ENCODE measurements at regions not wholly inside any gene's neighbourhood (a gene's known extent, or its start where the extent isn't known, plus 50 kb on each side); places are given as distances from the start of the nearest gene placed in this dataset.

GRCh38 chr2:193584522-193584938, 1389.8 kb upstream of the TMEFF2 start:
- CTCF ChIA-PET = interaction anchor here (0.6 to 1.9 kb wide), 5 partner anchors 9 to 1924 kb away, joined by 3 to 6 read pairs (median 4); no protein-coding TSS in a partner anchor
- no peaks in the 10 kb centered on the region for H3K36me3 ChIP-seq (ENCODE audit: insufficient read depth, low read length, poor library complexity, severe bottlenecking)
- peak; percentile 79 for DNase-seq (ENCODE audit: low spot score)

GRCh38 chr2:193583638-193584400, 1389.1 kb upstream of the TMEFF2 start:
- H3K4me1 ChIP-seq (ENCODE audit: insufficient read depth, low read length, poor library complexity, severe bottlenecking) = peaks cover 16% of the 10 kb centered on the region
- H3K27ac ChIP-seq (ENCODE audit: low read depth, low read length, poor library complexity, severe bottlenecking) = no peak overlapping the region
- intact Hi-C loops (cut with micrococcal nuclease; ENCODE audit: unreplicated experiment) = loop anchor here (5.0 to 10.0 kb wide), 4 partner anchors 309 to 1389 kb away; partner anchors contain the start of gene TMEFF2
- BruUV-seq (replicated peaks) = no TSS peak
- no peak overlapping the region for H3K4me3 ChIP-seq (ENCODE audit: low read depth, low read length, poor library complexity, severe bottlenecking)
- peaks cover under 1% of the 10 kb centered on the region for H3K9me3 ChIP-seq (ENCODE audit: low read depth, low read length, poor library complexity, severe bottlenecking)
- CTCF ChIA-PET = interaction anchor here (0.6 to 1.9 kb wide), 5 partner anchors 8 to 1714 kb away, joined by 3 to 6 read pairs (median 4); no protein-coding TSS in a partner anchor
- POLR2A ChIA-PET (ENCODE audit: low non-redundant PET) = no interaction called here
- H3K36me3 ChIP-seq (ENCODE audit: insufficient read depth, low read length, poor library complexity, severe bottlenecking) = no peaks in the 10 kb centered on the region
- no peaks in the 10 kb centered on the region for H3K27me3 ChIP-seq (replicated peaks; ENCODE audit: insufficient read depth, low read depth, low read length, poor library complexity)
- TF ChIP-seq EZH2 (IDR thresholded peaks at IDR 0.05; ENCODE audit: borderline replicate concordance, low read depth, low read length, poor library complexity, severe bottlenecking) = no peak
- TF ChIP-seq, protein P1, sequence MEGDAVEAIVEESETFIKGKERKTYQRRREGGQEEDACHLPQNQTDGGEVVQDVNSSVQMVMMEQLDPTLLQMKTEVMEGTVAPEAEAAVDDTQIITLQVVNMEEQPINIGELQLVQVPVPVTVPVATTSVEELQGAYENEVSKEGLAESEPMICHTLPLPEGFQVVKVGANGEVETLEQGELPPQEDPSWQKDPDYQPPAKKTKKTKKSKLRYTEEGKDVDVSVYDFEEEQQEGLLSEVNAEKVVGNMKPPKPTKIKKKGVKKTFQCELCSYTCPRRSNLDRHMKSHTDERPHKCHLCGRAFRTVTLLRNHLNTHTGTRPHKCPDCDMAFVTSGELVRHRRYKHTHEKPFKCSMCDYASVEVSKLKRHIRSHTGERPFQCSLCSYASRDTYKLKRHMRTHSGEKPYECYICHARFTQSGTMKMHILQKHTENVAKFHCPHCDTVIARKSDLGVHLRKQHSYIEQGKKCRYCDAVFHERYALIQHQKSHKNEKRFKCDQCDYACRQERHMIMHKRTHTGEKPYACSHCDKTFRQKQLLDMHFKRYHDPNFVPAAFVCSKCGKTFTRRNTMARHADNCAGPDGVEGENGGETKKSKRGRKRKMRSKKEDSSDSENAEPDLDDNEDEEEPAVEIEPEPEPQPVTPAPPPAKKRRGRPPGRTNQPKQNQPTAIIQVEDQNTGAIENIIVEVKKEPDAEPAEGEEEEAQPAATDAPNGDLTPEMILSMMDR (conservative IDR thresholded peaks at IDR 0.05; ENCODE audit: low read depth, low read length) = peak; percentile 70
- peak; percentile 84 for DNase-seq (ENCODE audit: low spot score)

More at GRCh38 chr2:193584522-193584938, 1389.8 kb upstream of the TMEFF2 start:
- intact Hi-C loops (cut with micrococcal nuclease; ENCODE audit: unreplicated experiment) = loop anchor here (5.0 to 10.0 kb wide), 4 partner anchors 310 to 1390 kb away; partner anchors contain the start of gene TMEFF2
- BruUV-seq (replicated peaks) = no TSS peak
- H3K4me3 ChIP-seq (ENCODE audit: low read depth, low read length, poor library complexity, severe bottlenecking) = no peak overlapping the region
- TF ChIP-seq EZH2 (IDR thresholded peaks at IDR 0.05; ENCODE audit: borderline replicate concordance, low read depth, low read length, poor library complexity, severe bottlenecking) = no peak
- TF ChIP-seq, protein P1 (conservative IDR thresholded peaks at IDR 0.05; ENCODE audit: low read depth, low read length) = peak; percentile 67
- no peaks in the 10 kb centered on the region for H3K27me3 ChIP-seq (replicated peaks; ENCODE audit: insufficient read depth, low read depth, low read length, poor library complexity)
- POLR2A ChIA-PET (ENCODE audit: low non-redundant PET) = interaction anchor here (0.6 kb wide), 1 partner anchor 1887 kb away, joined by 9 read pairs; no protein-coding TSS in a partner anchor
- no peaks in the 10 kb centered on the region for H3K9me3 ChIP-seq (ENCODE audit: low read depth, low read length, poor library complexity, severe bottlenecking)
- peaks cover 16% of the 10 kb centered on the region for H3K4me1 ChIP-seq (ENCODE audit: insufficient read depth, low read length, poor library complexity, severe bottlenecking)
- H3K27ac ChIP-seq (ENCODE audit: low read depth, low read length, poor library complexity, severe bottlenecking) = no peak overlapping the region

DNA sequence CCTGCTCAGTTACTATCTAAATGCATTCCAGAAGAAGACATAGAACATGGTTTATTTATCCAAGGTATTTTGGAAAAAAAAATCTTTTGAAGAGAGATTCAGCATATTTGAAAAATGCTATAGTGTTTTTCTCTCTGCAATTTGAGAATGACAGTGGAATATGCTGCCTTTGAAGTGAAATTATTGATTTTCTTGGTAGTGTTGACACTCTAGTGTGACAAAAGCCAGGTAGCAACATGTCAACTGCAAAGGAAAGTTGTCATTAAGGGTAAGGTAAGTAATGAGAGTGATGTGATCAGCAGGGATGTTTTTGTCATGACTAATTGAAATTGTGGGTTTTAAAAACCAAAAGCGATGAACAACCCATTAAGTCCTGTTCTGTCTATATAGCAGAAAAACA, 1387.1 kb upstream of the TMEFF2 start:
- intact Hi-C loops (cut with micrococcal nuclease; ENCODE audit: unreplicated experiment) = loop anchor here (5.0 to 10.0 kb wide), 4 partner anchors 307 to 1387 kb away; partner anchors contain the start of gene TMEFF2
- ChIA-PET CTCF (no interaction called here), POLR2A (ENCODE audit: low non-redundant PET) (no interaction called here)
- H3K4me1 ChIP-seq (ENCODE audit: insufficient read depth, low read length, poor library complexity, severe bottlenecking) = peaks cover 18% of the 10 kb centered on the region
- H3K4me3 ChIP-seq (ENCODE audit: low read depth, low read length, poor library complexity, severe bottlenecking) = no peak overlapping the region
- BruUV-seq (replicated peaks) = no TSS peak
- no peak overlapping the region for H3K27ac ChIP-seq (ENCODE audit: low read depth, low read length, poor library complexity, severe bottlenecking)
- TF ChIP-seq EZH2 (IDR thresholded peaks at IDR 0.05; ENCODE audit: borderline replicate concordance, low read depth, low read length, poor library complexity, severe bottlenecking) = no peak
- TF ChIP-seq, protein P1 (conservative IDR thresholded peaks at IDR 0.05; ENCODE audit: low read depth, low read length) = no peak
- H3K27me3 ChIP-seq (replicated peaks; ENCODE audit: insufficient read depth, low read depth, low read length, poor library complexity) = no peaks in the 10 kb centered on the region
- H3K9me3 ChIP-seq (ENCODE audit: low read depth, low read length, poor library complexity, severe bottlenecking) = peaks cover 10% of the 10 kb centered on the region
- no peak for DNase-seq (ENCODE audit: low spot score)
- H3K36me3 ChIP-seq (ENCODE audit: insufficient read depth, low read length, poor library complexity, severe bottlenecking) = no peaks in the 10 kb centered on the region
